Ishikawa (cell line): ENCODE measurements at regions not wholly inside any gene's neighbourhood (a gene's known extent, or its start where the extent isn't known, plus 50 kb on each side); places are given as distances from the start of the nearest gene placed in this dataset.

Source experiments
- CREB1 ChIP-seq: IDR thresholded peaks from 2 replicates; pipeline ENCODE4 v1.6.1; 2012; ENCODE audit warnings: low read depth
- MAX ChIP-seq: IDR thresholded peaks from 2 replicates; pipeline ENCODE4 v1.6.1; 2012

- TF ChIP-seq MAX, result no peak
- no peak for TF ChIP-seq CREB1
These were observed 77.4 kb upstream of the TMEM170B start for GRCh38 chr6:11460001-11460668.
